ENCODE measurements at regions not wholly inside any gene's neighbourhood (a gene's known extent, or its start where the extent isn't known, plus 50 kb on each side); places are given as distances from the start of the nearest gene placed in this dataset.

- no peaks in the 10 kb centered on the region for H3K9me3 Mint-ChIP-seq
- ATAC-seq, result no peak
- H3K4me1 Mint-ChIP-seq, result no peaks in the 10 kb centered on the region
- no peak overlapping the region for H3K27ac Mint-ChIP-seq
- peaks cover 5% of the 10 kb centered on the region for H3K27me3 Mint-ChIP-seq
- no peak overlapping the region for H3K4me3 Mint-ChIP-seq
- DNase-seq, result no peak
Observed at GRCh38 chr4:24403265-24403664, 181.1 kb downstream of the DHX15 start.

- no peaks in the 10 kb centered on the region for H3K27me3 Mint-ChIP-seq
- H3K4me3 Mint-ChIP-seq, result no peak overlapping the region
- no peaks in the 10 kb centered on the region for H3K4me1 Mint-ChIP-seq
- no peak for DNase-seq
- no peaks in the 10 kb centered on the region for H3K9me3 Mint-ChIP-seq
- H3K27ac Mint-ChIP-seq, result no peak overlapping the region
- no peak for ATAC-seq
Observed at GRCh38 chr4:24400537-24400936, 183.8 kb downstream of the DHX15 start.

GRCh38 chr4:24396988-24397387 is 187.4 kb downstream of the DHX15 start:
- no peak overlapping the region for H3K27ac Mint-ChIP-seq
- no peaks in the 10 kb centered on the region for H3K9me3 Mint-ChIP-seq
- no peaks in the 10 kb centered on the region for H3K27me3 Mint-ChIP-seq
- H3K4me1 Mint-ChIP-seq, result no peaks in the 10 kb centered on the region
- no peak for DNase-seq
- no peak overlapping the region for H3K4me3 Mint-ChIP-seq
- ATAC-seq, result no peak

- H3K9me3 Mint-ChIP-seq, result no peaks in the 10 kb centered on the region
- H3K4me3 Mint-ChIP-seq, result no peak overlapping the region
- peak; percentile 28 for ATAC-seq
- H3K4me1 Mint-ChIP-seq, result no peaks in the 10 kb centered on the region
- H3K27me3 Mint-ChIP-seq, result no peaks in the 10 kb centered on the region
- H3K27ac Mint-ChIP-seq, result no peak overlapping the region
- DNase-seq, result no peak
Observed at GRCh38 chr4:24395937-24396336, 188.4 kb downstream of the DHX15 start.

- no peaks in the 10 kb centered on the region for H3K4me1 Mint-ChIP-seq
- H3K27me3 Mint-ChIP-seq, result no peaks in the 10 kb centered on the region
- H3K4me3 Mint-ChIP-seq, result no peak overlapping the region
- H3K27ac Mint-ChIP-seq, result no peak overlapping the region
- no peak for ATAC-seq
- no peak for DNase-seq
- H3K9me3 Mint-ChIP-seq, result no peaks in the 10 kb centered on the region
Observed at GRCh38 chr4:24394041-24394440, 190.3 kb downstream of the DHX15 start.

GRCh38 chr4:24392613-24393012 is 191.7 kb downstream of the DHX15 start:
- no peak overlapping the region for H3K27ac Mint-ChIP-seq
- H3K4me3 Mint-ChIP-seq, result no peak overlapping the region
- peaks cover 0 to 4% of the 10 kb centered on the region in 2 donors for H3K9me3 Mint-ChIP-seq
- DNase-seq (no peak), ATAC-seq (no peak)
- H3K27me3 Mint-ChIP-seq, result no peaks in the 10 kb centered on the region
- H3K4me1 Mint-ChIP-seq, result no peaks in the 10 kb centered on the region

GRCh38 chr4:24382381-24382780 is 202.0 kb downstream of the DHX15 start:
- no peak overlapping the region for H3K27ac Mint-ChIP-seq
- H3K27me3 Mint-ChIP-seq, result peaks cover 41% of the 10 kb centered on the region
- no peak for DNase-seq
- peak; percentile 67 for ATAC-seq
- H3K9me3 Mint-ChIP-seq, result peaks cover 12 to 33% of the 10 kb centered on the region in 2 donors
- no peak overlapping the region for H3K4me3 Mint-ChIP-seq
- no peaks in the 10 kb centered on the region for H3K4me1 Mint-ChIP-seq

GRCh38 chr4:24380957-24381665 is 203.2 kb downstream of the DHX15 start:
- Mint-ChIP-seq H3K9me3 (peaks cover 12 to 29% of the 10 kb centered on the region in 2 donors), H3K27ac (no peak overlapping the region), H3K4me1 (no peaks in the 10 kb centered on the region), H3K27me3 (peaks cover 41% of the 10 kb centered on the region), H3K4me3 (no peak overlapping the region)
- ATAC-seq (no peak), DNase-seq (no peak)

- ATAC-seq (no peak), DNase-seq (no peak)
- Mint-ChIP-seq H3K9me3 (peaks cover 0 to 4% of the 10 kb centered on the region in 2 donors), H3K27me3 (peaks cover 9% of the 10 kb centered on the region), H3K4me3 (no peak overlapping the region), H3K4me1 (no peaks in the 10 kb centered on the region), H3K27ac (no peak overlapping the region)
Observed at GRCh38 chr4:24373704-24374103, 210.7 kb downstream of the DHX15 start.

GRCh38 chr4:24372881-24373280 is 211.5 kb downstream of the DHX15 start:
- no peak overlapping the region for H3K27ac Mint-ChIP-seq
- H3K27me3 Mint-ChIP-seq, result peaks cover 9% of the 10 kb centered on the region
- peaks cover 0 to 4% of the 10 kb centered on the region in 2 donors for H3K9me3 Mint-ChIP-seq
- no peak overlapping the region for H3K4me3 Mint-ChIP-seq
- H3K4me1 Mint-ChIP-seq, result no peaks in the 10 kb centered on the region
- DNase-seq, result no peak
- no peak for ATAC-seq

GRCh38 chr4:24372341-24372740 is 212.0 kb downstream of the DHX15 start:
- ATAC-seq (no peak), DNase-seq (no peak)
- Mint-ChIP-seq H3K9me3 (peaks cover 0 to 4% of the 10 kb centered on the region in 2 donors), H3K27me3 (peaks cover 9% of the 10 kb centered on the region), H3K4me1 (no peaks in the 10 kb centered on the region), H3K4me3 (no peak overlapping the region), H3K27ac (no peak overlapping the region)

- DNase-seq (no peak), ATAC-seq (no peak)
- peaks cover 9% of the 10 kb centered on the region for H3K27me3 Mint-ChIP-seq
- no peak overlapping the region for H3K4me3 Mint-ChIP-seq
- no peaks in the 10 kb centered on the region for H3K4me1 Mint-ChIP-seq
- H3K9me3 Mint-ChIP-seq, result peaks cover 0 to 4% of the 10 kb centered on the region in 2 donors
- no peak overlapping the region for H3K27ac Mint-ChIP-seq
Observed at GRCh38 chr4:24370421-24370820, 213.9 kb downstream of the DHX15 start.

GRCh38 chr4:24369507-24370029 is 214.8 kb downstream of the DHX15 start:
- H3K9me3 Mint-ChIP-seq, result peaks cover 0 to 4% of the 10 kb centered on the region in 2 donors
- ATAC-seq (no peak), DNase-seq (no peak)
- H3K27me3 Mint-ChIP-seq, result peaks cover 9% of the 10 kb centered on the region
- H3K4me1 Mint-ChIP-seq, result no peaks in the 10 kb centered on the region
- no peak overlapping the region for H3K4me3 Mint-ChIP-seq
- no peak overlapping the region for H3K27ac Mint-ChIP-seq

- ATAC-seq (no peak), DNase-seq (no peak)
- Mint-ChIP-seq H3K4me3 (no peak overlapping the region), H3K27me3 (peaks cover 9% of the 10 kb centered on the region), H3K4me1 (no peaks in the 10 kb centered on the region), H3K9me3 (peaks cover 0 to 4% of the 10 kb centered on the region in 2 donors), H3K27ac (no peak overlapping the region)
Observed at GRCh38 chr4:24368801-24369200, 215.6 kb downstream of the DHX15 start.

- Mint-ChIP-seq H3K27ac (no peak overlapping the region), H3K9me3 (no peaks in the 10 kb centered on the region), H3K27me3 (no peaks in the 10 kb centered on the region), H3K4me1 (no peaks in the 10 kb centered on the region), H3K4me3 (no peak overlapping the region)
- DNase-seq (no peak), ATAC-seq (no peak)
Observed at GRCh38 chr4:24364852-24365251, 219.5 kb downstream of the DHX15 start.

- no peaks in the 10 kb centered on the region for H3K9me3 Mint-ChIP-seq
- no peaks in the 10 kb centered on the region for H3K27me3 Mint-ChIP-seq
- ATAC-seq, result no peak
- no peak overlapping the region for H3K27ac Mint-ChIP-seq
- no peak overlapping the region for H3K4me3 Mint-ChIP-seq
- DNase-seq, result no peak
- H3K4me1 Mint-ChIP-seq, result no peaks in the 10 kb centered on the region
Observed at GRCh38 chr4:24364249-24364648, 220.1 kb downstream of the DHX15 start.

GRCh38 chr4:24363751-24364150 is 220.6 kb downstream of the DHX15 start:
- ATAC-seq (no peak), DNase-seq (no peak)
- H3K9me3 Mint-ChIP-seq, result no peaks in the 10 kb centered on the region
- H3K4me3 Mint-ChIP-seq, result no peak overlapping the region
- no peaks in the 10 kb centered on the region for H3K4me1 Mint-ChIP-seq
- no peak overlapping the region for H3K27ac Mint-ChIP-seq
- no peaks in the 10 kb centered on the region for H3K27me3 Mint-ChIP-seq

Measured in stimulated activated naive CD8-positive, alpha-beta T cell treated with anti-CD3 and anti-CD28 coated beads, Interleukin-15, amount 100 ng/mL, for 72 hours (primary cell).